ENCODE measurements at regions not wholly inside any gene's neighbourhood (a gene's known extent, or its start where the extent isn't known, plus 50 kb on each side); places are given as distances from the start of the nearest gene placed in this dataset.

DNA sequence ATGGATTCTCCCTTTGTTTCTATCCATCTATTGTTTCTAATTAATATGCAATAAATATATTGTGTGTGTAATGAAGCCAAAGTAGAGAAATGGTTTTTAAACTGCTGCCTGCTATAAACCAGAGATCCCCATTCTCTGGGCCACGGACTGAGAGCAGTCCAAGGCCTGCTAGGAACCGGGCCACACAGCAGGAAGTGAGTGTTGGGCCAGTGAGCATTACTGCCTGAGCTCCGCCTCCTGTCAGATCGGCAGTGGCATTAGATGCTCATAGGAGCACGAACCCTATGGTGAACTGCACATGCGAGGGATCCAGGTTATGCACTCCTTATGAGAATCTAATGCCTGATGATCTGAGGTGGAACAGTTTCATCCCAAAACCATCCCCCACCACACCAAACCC, 85.2 kb upstream of the POMGNT2 start:
- TF ChIP-seq MAX (IDR thresholded peaks at IDR 0.05; ENCODE audit: low read depth, low read length) (no peak), MYC (IDR thresholded peaks at IDR 0.05; ENCODE audit: low read depth, low read length) (no peak), POLR2A (IDR thresholded peaks at IDR 0.05; ENCODE audit: extremely low read depth, insufficient read length) (no peak), CTCF (IDR thresholded peaks at IDR 0.05; ENCODE audit: low read depth, low read length) (no peak)
- DNase-seq (ENCODE audit: low read depth): no peak
- no peak overlapping the region for H3K4me3 ChIP-seq (ENCODE audit: low read depth, low read length)

DNA sequence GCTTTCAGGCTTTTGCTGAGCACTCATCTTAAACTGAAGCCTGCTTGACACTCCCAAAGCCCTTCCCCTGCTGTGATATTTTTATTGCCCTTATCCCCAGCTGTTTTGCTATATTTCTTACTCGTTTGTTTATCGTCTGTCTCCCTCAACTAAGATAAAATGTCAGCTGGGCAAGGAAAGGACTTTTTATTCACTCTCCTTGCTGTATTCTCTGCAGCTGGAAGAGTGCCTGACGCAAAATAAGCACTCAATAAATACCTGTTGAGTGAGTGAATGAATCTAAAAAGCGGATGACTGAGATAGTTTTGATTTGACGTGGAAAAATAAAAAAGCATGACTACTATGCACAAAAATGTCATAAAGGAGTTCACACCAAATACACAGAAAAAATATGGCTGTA, 84.8 kb upstream of the POMGNT2 start:
- TF ChIP-seq POLR2A (IDR thresholded peaks at IDR 0.05; ENCODE audit: extremely low read depth, insufficient read length) (no peak), CTCF (IDR thresholded peaks at IDR 0.05; ENCODE audit: low read depth, low read length) (no peak), MAX (IDR thresholded peaks at IDR 0.05; ENCODE audit: low read depth, low read length) (no peak), MYC (IDR thresholded peaks at IDR 0.05; ENCODE audit: low read depth, low read length) (no peak)
- no peak for DNase-seq (ENCODE audit: low read depth)
- H3K4me3 ChIP-seq (ENCODE audit: low read depth, low read length): no peak overlapping the region

DNA sequence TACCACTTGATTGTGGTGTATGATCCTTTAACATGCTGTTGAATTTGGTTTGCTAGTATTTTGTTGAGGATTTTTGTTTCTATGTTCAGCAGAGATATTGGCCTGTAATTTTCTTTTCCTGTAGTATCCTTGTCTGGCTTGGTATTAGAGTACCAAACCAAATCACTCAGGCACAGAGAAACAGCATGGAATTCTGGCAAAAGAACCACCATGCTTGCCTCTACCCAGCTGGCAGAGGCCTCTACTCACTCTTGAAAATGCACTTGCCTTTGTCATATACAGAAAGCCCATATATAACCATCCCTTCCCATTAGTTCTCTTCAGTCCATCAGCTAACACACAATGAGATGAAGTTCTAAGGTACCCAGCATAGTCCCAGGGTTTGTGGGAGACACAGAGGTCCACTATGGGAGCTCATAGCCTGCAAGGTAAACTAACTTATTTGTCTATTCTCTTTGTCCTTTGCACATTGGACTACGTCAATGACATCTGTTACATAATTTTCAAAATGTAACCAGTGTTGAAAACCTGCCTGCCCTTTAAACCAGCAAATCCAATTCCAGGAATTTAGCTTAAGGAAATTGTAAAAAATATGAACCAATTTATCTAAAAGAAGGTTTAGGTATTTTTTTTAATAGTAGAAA, 82.1 kb upstream of the POMGNT2 start:
- no peak overlapping the region for H3K4me3 ChIP-seq (ENCODE audit: low read depth, low read length)
- TF ChIP-seq MYC (IDR thresholded peaks at IDR 0.05; ENCODE audit: low read depth, low read length): no peak
- no peak for TF ChIP-seq MAX (IDR thresholded peaks at IDR 0.05; ENCODE audit: low read depth, low read length)
- no peak for TF ChIP-seq CTCF (IDR thresholded peaks at IDR 0.05; ENCODE audit: low read depth, low read length)
- TF ChIP-seq POLR2A (IDR thresholded peaks at IDR 0.05; ENCODE audit: extremely low read depth, insufficient read length): no peak
- no peak for DNase-seq (ENCODE audit: low read depth)

GRCh38 chr3:43185983-43186314, 80.1 kb upstream of the POMGNT2 start:
- DNase-seq (ENCODE audit: low read depth): no peak
- no peak overlapping the region for H3K4me3 ChIP-seq (ENCODE audit: low read depth, low read length)
- no peak for TF ChIP-seq POLR2A (IDR thresholded peaks at IDR 0.05; ENCODE audit: extremely low read depth, insufficient read length)
- TF ChIP-seq CTCF (IDR thresholded peaks at IDR 0.05; ENCODE audit: low read depth, low read length): no peak
- no peak for TF ChIP-seq MYC (IDR thresholded peaks at IDR 0.05; ENCODE audit: low read depth, low read length)
- no peak for TF ChIP-seq MAX (IDR thresholded peaks at IDR 0.05; ENCODE audit: low read depth, low read length)

- no peak for DNase-seq (ENCODE audit: low read depth)
- no peak overlapping the region for H3K4me3 ChIP-seq (ENCODE audit: low read depth, low read length)
- TF ChIP-seq CTCF (IDR thresholded peaks at IDR 0.05; ENCODE audit: low read depth, low read length) (no peak), POLR2A (IDR thresholded peaks at IDR 0.05; ENCODE audit: extremely low read depth, insufficient read length) (no peak)
Observed at GRCh38 chr3:43185274-43185982, 79.5 kb upstream of the POMGNT2 start.
